ENCODE measurements at regions not wholly inside any gene's neighbourhood (a gene's known extent, or its start where the extent isn't known, plus 50 kb on each side); places are given as distances from the start of the nearest gene placed in this dataset.

- intact Hi-C loops (cut with micrococcal nuclease) (no loop called here), in situ Hi-C loops (cut with MboI) (no loop called here)
- Histone ChIP-seq H4K20me1 (replicated peaks; ENCODE audit: control insufficient read depth, insufficient read depth, low read length) (no peaks in the 10 kb centered on the region), H3K79me2 (ENCODE audit: control insufficient read depth, insufficient read depth, low read length) (no peaks in the 10 kb centered on the region), H3K9me1 (ENCODE audit: control insufficient read depth, insufficient read depth, low read length) (no peaks in the 10 kb centered on the region), H3K9me3 (replicated peaks; ENCODE audit: control insufficient read depth, insufficient read depth, low read depth, low read length) (no peaks in the 10 kb centered on the region), H3K27me3 (ENCODE audit: control insufficient read depth in 2 of 2, insufficient read depth in 2 of 2, low read length in 2 of 2) (no peaks in the 10 kb centered on the region), H3K4me1 (replicated peaks in 1 of 2; ENCODE audit: control insufficient read depth in 2 of 2, insufficient read depth in 2 of 2, low read length in 2 of 2) (no peaks in the 10 kb centered on the region), H3K36me3 (ENCODE audit: control insufficient read depth, insufficient read depth, low read length) (no peaks in the 10 kb centered on the region), H3K4me2 (ENCODE audit: insufficient read depth, low read length) (no peak overlapping the region), H2AFZ (ENCODE audit: low read depth, low read length) (no peak overlapping the region), H3K9ac (ENCODE audit: insufficient read depth in 1 of 2, low read depth in 2 of 2, low read length in 2 of 2) (no peak overlapping the region), H3K4me3 (no peak overlapping the region), H3K27ac (ENCODE audit: extremely low read depth, low read depth, low read length) (no peak overlapping the region)
- ATAC-seq, result no peak
- CTCF ChIA-PET (ENCODE audit: low intra/inter-chr PET ratio), result no interaction called here
- no peak for FAIRE-seq
- DNase-seq (ENCODE audit: extremely low read depth in 1 of 4, low spot score in 3 of 4), result no peak
- no TSS peak for BruUV-seq (replicated peaks)
- no peak for TF ChIP-seq TARDBP (IDR thresholded peaks at IDR 0.05)
- TF ChIP-seq FIP1L1 (IDR thresholded peaks at IDR 0.05; ENCODE audit: low read depth, low read length, poor library complexity, severe bottlenecking), result no peak
- no peak for TF ChIP-seq NONO (IDR thresholded peaks at IDR 0.05; ENCODE audit: low read depth in 2 of 2, low read length in 1 of 2)
- TF ChIP-seq WHSC1 (IDR thresholded peaks at IDR 0.05; ENCODE audit: low read length), result no peak
- TF ChIP-seq BRD4 (IDR thresholded peaks at IDR 0.05), result no peak
- TF ChIP-seq PHTF2 (CRISPR knock-in tag; IDR thresholded peaks at IDR 0.05), result no peak
- no peak for TF ChIP-seq MLLT1 (IDR thresholded peaks at IDR 0.05)
- POLR2A ChIA-PET, result no interaction called here
Measured at GRCh38 chr2:184394642-184395041, 203.7 kb upstream of the ZNF804A start.

GRCh38 chr2:184402381-184402780, 195.9 kb upstream of the ZNF804A start:
- no peaks in the 10 kb centered on the region for H3K9me3 ChIP-seq (replicated peaks; ENCODE audit: control insufficient read depth, insufficient read depth, low read depth, low read length)
- POLR2A ChIA-PET, result no interaction called here
- TF ChIP-seq TBP (optimal IDR thresholded peaks at IDR 0.05; ENCODE audit: low read depth, low read length) (no peak), ZNF134 (CRISPR knock-in tag; conservative IDR thresholded peaks at IDR 0.05) (no peak), MAFF (IDR thresholded peaks at IDR 0.05; ENCODE audit: low read length) (no peak), NR0B1 (IDR thresholded peaks at IDR 0.05; ENCODE audit: partially characterized antibody) (no peak), KDM1A (IDR thresholded peaks at IDR 0.05) (no peak), ZNF436 (CRISPR knock-in tag; IDR thresholded peaks at IDR 0.05) (no peak), BMI1 (IDR thresholded peaks at IDR 0.05; ENCODE audit: low read length) (no peak), KHSRP (IDR thresholded peaks at IDR 0.05) (no peak), THRA (IDR thresholded peaks at IDR 0.05) (no peak), PHTF2 (CRISPR knock-in tag; IDR thresholded peaks at IDR 0.05) (no peak), ZNF644 (tag; IDR thresholded peaks at IDR 0.05; ENCODE audit: low read depth) (no peak)

More at GRCh38 chr2:184402381-184402780, 195.9 kb upstream of the ZNF804A start:
- H3K36me3 ChIP-seq (ENCODE audit: control insufficient read depth, insufficient read depth, low read length), result no peaks in the 10 kb centered on the region
- BruUV-seq (replicated peaks), result no TSS peak
- intact Hi-C loops (cut with micrococcal nuclease), result no loop called here
- H3K9ac ChIP-seq (ENCODE audit: insufficient read depth in 1 of 2, low read depth in 2 of 2, low read length in 2 of 2), result no peak overlapping the region
- H2AFZ ChIP-seq (ENCODE audit: low read depth, low read length), result no peak overlapping the region
- H3K79me2 ChIP-seq (ENCODE audit: control insufficient read depth, insufficient read depth, low read length), result no peaks in the 10 kb centered on the region
- H3K4me3 ChIP-seq, result no peak overlapping the region
- no peak overlapping the region for H3K27ac ChIP-seq (ENCODE audit: extremely low read depth, low read depth, low read length)
- no peaks in the 10 kb centered on the region for H3K4me1 ChIP-seq (replicated peaks in 1 of 2; ENCODE audit: control insufficient read depth in 2 of 2, insufficient read depth in 2 of 2, low read length in 2 of 2)
- DNase-seq (ENCODE audit: extremely low read depth in 1 of 4, low spot score in 3 of 4) (no peak), FAIRE-seq (no peak), ATAC-seq (no peak)
- no peaks in the 10 kb centered on the region for H4K20me1 ChIP-seq (replicated peaks; ENCODE audit: control insufficient read depth, insufficient read depth, low read length)
- no peaks in the 10 kb centered on the region for H3K27me3 ChIP-seq (ENCODE audit: control insufficient read depth in 2 of 2, insufficient read depth in 2 of 2, low read length in 2 of 2)
- in situ Hi-C loops (cut with MboI), result no loop called here
- CTCF ChIA-PET (ENCODE audit: low intra/inter-chr PET ratio), result no interaction called here
- no peak overlapping the region for H3K4me2 ChIP-seq (ENCODE audit: insufficient read depth, low read length)
- no peaks in the 10 kb centered on the region for H3K9me1 ChIP-seq (ENCODE audit: control insufficient read depth, insufficient read depth, low read length)
